ENCODE measurements at regions not wholly inside any gene's neighbourhood (a gene's known extent, or its start where the extent isn't known, plus 50 kb on each side); places are given as distances from the start of the nearest gene placed in this dataset.

DNA sequence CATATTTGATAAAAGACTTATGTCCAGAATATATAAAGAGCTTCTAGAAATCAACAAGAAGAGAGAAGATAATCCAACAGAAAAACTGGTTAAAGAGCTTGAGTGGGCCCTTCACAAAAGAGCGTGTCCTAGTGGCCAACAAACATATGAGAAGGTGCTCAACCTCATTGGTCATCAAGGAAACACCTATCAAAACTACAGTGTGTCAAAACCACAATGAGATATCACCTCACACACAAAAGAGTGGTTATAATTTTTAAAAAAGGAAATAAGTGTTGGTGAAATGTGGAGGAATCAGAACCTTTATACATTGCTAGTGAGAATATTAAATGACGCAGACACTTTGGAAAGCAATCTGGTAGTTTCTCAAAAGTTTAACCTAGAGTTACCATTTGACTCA lies 68.4 kb upstream of the KLF13 start (continued):
- TF ChIP-seq, protein P1, sequence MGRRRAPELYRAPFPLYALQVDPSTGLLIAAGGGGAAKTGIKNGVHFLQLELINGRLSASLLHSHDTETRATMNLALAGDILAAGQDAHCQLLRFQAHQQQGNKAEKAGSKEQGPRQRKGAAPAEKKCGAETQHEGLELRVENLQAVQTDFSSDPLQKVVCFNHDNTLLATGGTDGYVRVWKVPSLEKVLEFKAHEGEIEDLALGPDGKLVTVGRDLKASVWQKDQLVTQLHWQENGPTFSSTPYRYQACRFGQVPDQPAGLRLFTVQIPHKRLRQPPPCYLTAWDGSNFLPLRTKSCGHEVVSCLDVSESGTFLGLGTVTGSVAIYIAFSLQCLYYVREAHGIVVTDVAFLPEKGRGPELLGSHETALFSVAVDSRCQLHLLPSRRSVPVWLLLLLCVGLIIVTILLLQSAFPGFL (CRISPR knock-in tag; IDR thresholded peaks at IDR 0.05; ENCODE audit: borderline replicate concordance) = no peak
- TF ChIP-seq, protein P2, sequence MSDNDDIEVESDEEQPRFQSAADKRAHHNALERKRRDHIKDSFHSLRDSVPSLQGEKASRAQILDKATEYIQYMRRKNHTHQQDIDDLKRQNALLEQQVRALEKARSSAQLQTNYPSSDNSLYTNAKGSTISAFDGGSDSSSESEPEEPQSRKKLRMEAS (CRISPR knock-in tag; IDR thresholded peaks at IDR 0.05) = no peak
- TF ChIP-seq ATF2 (CRISPR knock-in tag; IDR thresholded peaks at IDR 0.05; ENCODE audit: borderline replicate concordance, low read depth) (no peak), CREB1 (CRISPR knock-in tag; IDR thresholded peaks at IDR 0.05) (no peak), AR (CRISPR knock-in tag; IDR thresholded peaks at IDR 0.05) (no peak), IRF1 (CRISPR knock-in tag; IDR thresholded peaks at IDR 0.05) (no peak), EMX1 (CRISPR knock-in tag; IDR thresholded peaks at IDR 0.05) (no peak), ZNF396 (CRISPR knock-in tag; IDR thresholded peaks at IDR 0.05; ENCODE audit: borderline replicate concordance) (no peak)
- TF ChIP-seq, protein P3, sequence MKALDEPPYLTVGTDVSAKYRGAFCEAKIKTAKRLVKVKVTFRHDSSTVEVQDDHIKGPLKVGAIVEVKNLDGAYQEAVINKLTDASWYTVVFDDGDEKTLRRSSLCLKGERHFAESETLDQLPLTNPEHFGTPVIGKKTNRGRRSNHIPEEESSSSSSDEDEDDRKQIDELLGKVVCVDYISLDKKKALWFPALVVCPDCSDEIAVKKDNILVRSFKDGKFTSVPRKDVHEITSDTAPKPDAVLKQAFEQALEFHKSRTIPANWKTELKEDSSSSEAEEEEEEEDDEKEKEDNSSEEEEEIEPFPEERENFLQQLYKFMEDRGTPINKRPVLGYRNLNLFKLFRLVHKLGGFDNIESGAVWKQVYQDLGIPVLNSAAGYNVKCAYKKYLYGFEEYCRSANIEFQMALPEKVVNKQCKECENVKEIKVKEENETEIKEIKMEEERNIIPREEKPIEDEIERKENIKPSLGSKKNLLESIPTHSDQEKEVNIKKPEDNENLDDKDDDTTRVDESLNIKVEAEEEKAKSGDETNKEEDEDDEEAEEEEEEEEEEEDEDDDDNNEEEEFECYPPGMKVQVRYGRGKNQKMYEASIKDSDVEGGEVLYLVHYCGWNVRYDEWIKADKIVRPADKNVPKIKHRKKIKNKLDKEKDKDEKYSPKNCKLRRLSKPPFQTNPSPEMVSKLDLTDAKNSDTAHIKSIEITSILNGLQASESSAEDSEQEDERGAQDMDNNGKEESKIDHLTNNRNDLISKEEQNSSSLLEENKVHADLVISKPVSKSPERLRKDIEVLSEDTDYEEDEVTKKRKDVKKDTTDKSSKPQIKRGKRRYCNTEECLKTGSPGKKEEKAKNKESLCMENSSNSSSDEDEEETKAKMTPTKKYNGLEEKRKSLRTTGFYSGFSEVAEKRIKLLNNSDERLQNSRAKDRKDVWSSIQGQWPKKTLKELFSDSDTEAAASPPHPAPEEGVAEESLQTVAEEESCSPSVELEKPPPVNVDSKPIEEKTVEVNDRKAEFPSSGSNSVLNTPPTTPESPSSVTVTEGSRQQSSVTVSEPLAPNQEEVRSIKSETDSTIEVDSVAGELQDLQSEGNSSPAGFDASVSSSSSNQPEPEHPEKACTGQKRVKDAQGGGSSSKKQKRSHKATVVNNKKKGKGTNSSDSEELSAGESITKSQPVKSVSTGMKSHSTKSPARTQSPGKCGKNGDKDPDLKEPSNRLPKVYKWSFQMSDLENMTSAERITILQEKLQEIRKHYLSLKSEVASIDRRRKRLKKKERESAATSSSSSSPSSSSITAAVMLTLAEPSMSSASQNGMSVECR (CRISPR knock-in tag; IDR thresholded peaks at IDR 0.05; ENCODE audit: borderline replicate concordance) = no peak

- TF ChIP-seq, protein P4, sequence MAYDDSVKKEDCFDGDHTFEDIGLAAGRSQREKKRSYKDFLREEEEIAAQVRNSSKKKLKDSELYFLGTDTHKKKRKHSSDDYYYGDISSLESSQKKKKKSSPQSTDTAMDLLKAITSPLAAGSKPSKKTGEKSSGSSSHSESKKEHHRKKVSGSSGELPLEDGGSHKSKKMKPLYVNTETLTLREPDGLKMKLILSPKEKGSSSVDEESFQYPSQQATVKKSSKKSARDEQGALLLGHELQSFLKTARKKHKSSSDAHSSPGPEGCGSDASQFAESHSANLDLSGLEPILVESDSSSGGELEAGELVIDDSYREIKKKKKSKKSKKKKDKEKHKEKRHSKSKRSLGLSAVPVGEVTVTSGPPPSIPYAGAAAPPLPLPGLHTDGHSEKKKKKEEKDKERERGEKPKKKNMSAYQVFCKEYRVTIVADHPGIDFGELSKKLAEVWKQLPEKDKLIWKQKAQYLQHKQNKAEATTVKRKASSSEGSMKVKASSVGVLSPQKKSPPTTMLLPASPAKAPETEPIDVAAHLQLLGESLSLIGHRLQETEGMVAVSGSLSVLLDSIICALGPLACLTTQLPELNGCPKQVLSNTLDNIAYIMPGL (CRISPR knock-in tag; IDR thresholded peaks at IDR 0.05) = no peak
- TF ChIP-seq, protein P5, sequence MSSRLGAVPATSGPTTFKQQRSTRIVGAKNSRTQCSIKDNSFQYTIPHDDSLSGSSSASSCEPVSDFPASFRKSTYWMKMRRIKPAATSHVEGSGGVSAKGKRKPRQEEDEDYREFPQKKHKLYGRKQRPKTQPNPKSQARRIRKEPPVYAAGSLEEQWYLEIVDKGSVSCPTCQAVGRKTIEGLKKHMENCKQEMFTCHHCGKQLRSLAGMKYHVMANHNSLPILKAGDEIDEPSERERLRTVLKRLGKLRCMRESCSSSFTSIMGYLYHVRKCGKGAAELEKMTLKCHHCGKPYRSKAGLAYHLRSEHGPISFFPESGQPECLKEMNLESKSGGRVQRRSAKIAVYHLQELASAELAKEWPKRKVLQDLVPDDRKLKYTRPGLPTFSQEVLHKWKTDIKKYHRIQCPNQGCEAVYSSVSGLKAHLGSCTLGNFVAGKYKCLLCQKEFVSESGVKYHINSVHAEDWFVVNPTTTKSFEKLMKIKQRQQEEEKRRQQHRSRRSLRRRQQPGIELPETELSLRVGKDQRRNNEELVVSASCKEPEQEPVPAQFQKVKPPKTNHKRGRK (CRISPR knock-in tag; IDR thresholded peaks at IDR 0.05; ENCODE audit: borderline replicate concordance) = 0 out of 2 replicates have a peak, but pooled peaks have one; percentile 69
- Mint-ChIP-seq H3K4me1 (no peaks in the 10 kb centered on the region), H3K4me3 (no peak overlapping the region), H3K27me3 (ENCODE audit: low read depth) (no peaks in the 10 kb centered on the region), H3K27ac (no peak overlapping the region), H3K9me3 (peaks cover 8% of the 10 kb centered on the region), H3K36me3 (no peaks in the 10 kb centered on the region)
- CTCF ChIA-PET = no interaction called here
- no peak for DNase-seq (ENCODE audit: low spot score)
- no peak for ATAC-seq
- POLR2A ChIA-PET = no interaction called here
Observed at GRCh38 chr15:31259562-31260252, 66.9 kb upstream of the KLF13 start.

Measured in WTC11 (cell line).